Islet precursor cell (in vitro differentiated cells): ENCODE measurements at regions not wholly inside any gene's neighbourhood (a gene's known extent, or its start where the extent isn't known, plus 50 kb on each side); places are given as distances from the start of the nearest gene placed in this dataset.

Experiments
- DNase-seq: peaks from one replicate; pipeline ENCODE4 v3.0.0-alpha.2; 2018

- DNase-seq: no peak
Measured at GRCh38 chr6:128659878-128660622, 139.7 kb upstream of the PTPRK start.

GRCh38 chr6:128659276-128659675 lies 138.9 kb upstream of the PTPRK start:
- DNase-seq: no peak

GRCh38 chr6:128657181-128657580 lies 136.8 kb upstream of the PTPRK start:
- DNase-seq: no peak

GRCh38 chr6:128655978-128656498 lies 135.6 kb upstream of the PTPRK start:
- no peak for DNase-seq

GRCh38 chr6:128648022-128648598 lies 127.7 kb upstream of the PTPRK start:
- DNase-seq: no peak

- DNase-seq: no peak
Measured at GRCh38 chr6:128642132-128642531, 121.7 kb upstream of the PTPRK start.

GRCh38 chr6:128641703-128642102 lies 121.3 kb upstream of the PTPRK start:
- DNase-seq: no peak

- no peak for DNase-seq
Measured at GRCh38 chr6:128638817-128639216, 118.4 kb upstream of the PTPRK start.

- no peak for DNase-seq
Measured at GRCh38 chr6:128635219-128635618, 114.8 kb upstream of the PTPRK start.

- DNase-seq: no peak
Measured at GRCh38 chr6:128632131-128632530, 111.7 kb upstream of the PTPRK start.

GRCh38 chr6:128631031-128631430 lies 110.6 kb upstream of the PTPRK start:
- DNase-seq: no peak

GRCh38 chr6:128630213-128630612 lies 109.8 kb upstream of the PTPRK start:
- no peak for DNase-seq

- no peak for DNase-seq
Measured at GRCh38 chr6:128617285-128617684, 96.9 kb upstream of the PTPRK start.

GRCh38 chr6:128616342-128616741 lies 95.9 kb upstream of the PTPRK start:
- no peak for DNase-seq

- DNase-seq: no peak
Measured at GRCh38 chr6:128606611-128607010, 86.2 kb upstream of the PTPRK start.

GRCh38 chr6:128605961-128606360 lies 85.6 kb upstream of the PTPRK start:
- no peak for DNase-seq

- no peak for DNase-seq
Measured at GRCh38 chr6:128601060-128601459, 80.7 kb upstream of the PTPRK start.

GRCh38 chr6:128600397-128600951 lies 80.1 kb upstream of the PTPRK start:
- peak; percentile 60 for DNase-seq

GRCh38 chr6:128599036-128599435 lies 78.6 kb upstream of the PTPRK start:
- no peak for DNase-seq

GRCh38 chr6:128598571-128598970 lies 78.2 kb upstream of the PTPRK start:
- no peak for DNase-seq

GRCh38 chr6:128597956-128598355 lies 77.6 kb upstream of the PTPRK start:
- DNase-seq: no peak

GRCh38 chr6:128597004-128597403 lies 76.6 kb upstream of the PTPRK start:
- no peak for DNase-seq

GRCh38 chr6:128595544-128595943 lies 75.1 kb upstream of the PTPRK start:
- DNase-seq: no peak

GRCh38 chr6:128586095-128586494 lies 65.7 kb upstream of the PTPRK start:
- no peak for DNase-seq
